Esophagus squamous epithelium (tissue), 4 donors: ENCODE measurements at regions not wholly inside any gene's neighbourhood (a gene's known extent, or its start where the extent isn't known, plus 50 kb on each side); places are given as distances from the start of the nearest gene placed in this dataset.

Experiments used
- CTCF ChIP-seq, 6 experiments: fragments of 450-650 bp in 4 of 6; fragments of 200-600 bp in 2 of 6; sonication (generic) in 2 of 6; IDR thresholded peaks; one replicate each; pipeline ENCODE4 v1.5.1; 2016 to 2019; ENCODE audit warnings: antibody characterized with exemption in 6 of 6, mild to moderate bottlenecking in 4 of 6, moderate library complexity in 4 of 6
- POLR2A ChIP-seq, 4 donors: fragments of 450-650 bp; IDR thresholded peaks; one replicate each; pipeline ENCODE4 v1.6.1; 2017; ENCODE audit warnings: antibody characterized with exemption in 4 of 4, mild to moderate bottlenecking in 4 of 4, moderate library complexity in 3 of 4

- TF ChIP-seq CTCF (IDR thresholded peaks at IDR 0.05) (no peak), POLR2A (IDR thresholded peaks at IDR 0.05) (no peak)
Measured at GRCh38 chr12:42936991-42937390, 347.4 kb upstream of the PRICKLE1 start.
